Left renal cortex interstitium (tissue), 4 donors: ENCODE measurements at regions not wholly inside any gene's neighbourhood (a gene's known extent, or its start where the extent isn't known, plus 50 kb on each side); places are given as distances from the start of the nearest gene placed in this dataset.
"Not testable (repeated sequence)": the region's sequence is repeated elsewhere in the genome, so short reads cannot be mapped to it uniquely, and the experiment has no call there.

Source experiments
- DNase-seq, 4 donors: peaks; one replicate each; pipeline ENCODE4 v3.0.0-alpha.2; 2013; ENCODE audit warnings: low read depth in 4 of 4, low spot score in 2 of 4, missing footprints in 1 of 4

DNA sequence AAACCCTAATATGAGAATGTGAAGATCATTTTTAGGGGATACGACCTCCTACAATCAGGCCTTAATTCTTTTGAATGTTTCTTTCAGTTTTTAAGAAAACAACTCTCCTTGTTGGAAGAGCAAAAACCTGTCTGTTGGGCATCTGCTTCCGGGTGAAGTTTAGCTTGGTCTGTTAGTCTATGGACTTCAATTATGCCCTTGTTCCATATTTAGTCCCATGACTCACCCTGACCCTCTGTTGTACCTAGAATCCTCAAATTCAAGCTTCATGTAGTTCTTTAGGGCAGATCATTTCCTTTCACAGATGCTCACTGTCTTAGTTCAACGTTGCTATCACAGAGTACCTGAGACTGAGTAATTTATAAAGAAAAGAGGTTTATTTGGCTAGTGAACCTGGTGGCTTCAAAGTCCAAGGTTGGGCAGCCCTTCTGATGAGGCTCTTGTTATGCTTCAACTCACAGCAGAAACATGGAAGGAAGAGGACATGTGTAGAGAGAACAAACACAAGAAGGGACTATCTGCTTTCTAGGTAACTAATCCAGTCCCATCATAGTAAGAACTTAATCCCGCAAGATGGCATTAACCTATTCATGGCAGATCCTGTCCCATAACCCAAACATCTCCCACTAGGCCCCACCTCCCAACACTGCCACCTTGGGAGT is 82.5 kb upstream of the SERPINE2 start:
- no peak for DNase-seq

DNA sequence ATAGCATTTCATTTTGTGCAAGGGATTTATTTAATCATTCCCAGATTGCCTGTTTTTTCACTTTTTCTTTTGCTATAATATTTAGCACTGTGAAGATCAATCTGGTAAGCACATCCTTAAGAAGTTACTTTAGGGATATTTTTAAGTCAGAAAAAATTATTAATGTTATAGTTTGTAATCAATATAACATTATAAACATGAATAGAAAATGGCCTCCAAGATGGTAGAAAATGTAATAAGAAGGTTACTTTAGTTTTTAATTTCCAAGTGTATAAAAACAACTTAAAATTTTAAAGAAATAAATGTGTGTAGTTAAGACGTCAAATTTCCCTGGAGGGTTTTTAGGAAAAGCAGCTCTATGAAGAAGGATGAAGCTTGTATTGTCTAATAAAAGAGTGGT is 81.9 kb upstream of the SERPINE2 start:
- no peak for DNase-seq

DNA sequence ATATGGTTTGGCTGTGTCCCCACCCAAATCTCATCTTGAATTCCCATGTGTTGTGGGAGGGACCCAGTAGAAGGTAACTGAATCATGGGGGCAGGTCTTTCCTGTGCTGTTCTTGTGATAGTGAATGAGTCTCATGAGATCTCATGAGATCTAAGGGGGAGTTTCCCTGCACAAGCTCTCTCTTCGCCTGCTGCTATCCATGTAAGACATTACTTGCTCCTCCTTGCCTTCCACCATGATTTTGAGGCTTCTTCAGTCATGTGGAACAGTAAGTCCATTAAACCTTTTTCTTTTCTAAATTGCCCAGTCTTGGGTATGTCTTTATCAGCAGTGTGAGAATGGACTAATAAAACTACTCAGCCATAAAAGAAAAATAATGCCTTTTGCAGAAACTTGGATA is 80.8 kb upstream of the SERPINE2 start:
- not testable (repeated sequence) for DNase-seq

DNA sequence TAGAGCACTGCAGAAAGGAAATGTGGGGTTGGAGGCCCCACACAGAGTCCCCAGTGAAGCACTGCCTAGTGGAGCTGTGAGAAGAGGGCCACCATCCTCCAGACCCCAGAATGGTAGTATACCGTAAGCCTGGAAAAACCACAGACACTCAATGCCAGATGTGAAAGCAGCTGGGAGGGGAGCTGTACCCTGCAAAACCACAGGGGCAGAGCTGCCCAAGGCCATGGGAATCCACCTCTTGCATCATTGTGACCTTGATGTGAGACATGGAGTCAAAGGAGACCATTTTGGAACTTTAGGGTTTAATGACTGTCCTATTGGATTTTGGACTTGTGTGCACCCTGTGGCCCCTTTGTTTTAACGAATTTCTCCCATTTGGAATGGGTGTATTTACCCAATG is 75.3 kb upstream of the SERPINE2 start:
- DNase-seq = no peak

DNA sequence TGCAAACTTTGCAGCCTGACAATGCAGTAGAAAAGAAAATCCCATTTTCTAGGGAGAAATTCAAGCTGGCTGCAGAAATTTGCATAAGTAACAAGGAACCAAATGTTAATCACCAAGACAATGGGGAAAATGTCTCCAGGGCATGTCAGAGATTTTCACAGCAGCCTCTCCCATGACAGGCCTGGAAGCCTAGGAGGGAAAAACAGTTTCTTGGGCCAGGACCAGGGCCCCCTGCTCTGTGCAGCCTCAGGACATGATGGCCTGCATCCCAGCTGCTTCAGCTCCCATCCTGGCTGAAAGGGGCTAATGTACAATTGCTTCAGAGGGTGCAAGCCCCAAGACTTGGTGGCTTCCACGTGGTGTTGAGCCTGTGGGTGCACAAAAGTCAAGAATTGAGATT is 74.8 kb upstream of the SERPINE2 start:
- not testable (repeated sequence) for DNase-seq

DNA sequence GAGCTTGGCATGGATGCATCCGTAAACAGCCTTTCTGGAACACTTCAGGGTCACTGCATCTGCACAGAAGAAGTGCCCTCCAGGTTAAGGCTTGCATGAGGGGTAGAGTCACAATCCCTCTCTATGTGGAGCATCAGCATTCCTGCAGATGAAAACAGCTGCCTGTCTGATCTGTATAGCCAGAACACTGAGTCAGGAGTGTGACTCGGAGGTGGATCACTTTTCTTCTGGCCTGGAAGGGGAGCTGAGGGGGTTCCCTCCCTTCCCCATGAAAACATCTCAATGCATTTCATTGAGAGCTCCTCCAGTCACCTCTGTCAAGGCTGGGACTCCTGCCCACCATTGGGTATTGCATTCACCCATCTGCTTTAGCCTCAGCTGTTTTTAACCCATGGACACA is 72.5 kb upstream of the SERPINE2 start:
- no peak for DNase-seq

DNA sequence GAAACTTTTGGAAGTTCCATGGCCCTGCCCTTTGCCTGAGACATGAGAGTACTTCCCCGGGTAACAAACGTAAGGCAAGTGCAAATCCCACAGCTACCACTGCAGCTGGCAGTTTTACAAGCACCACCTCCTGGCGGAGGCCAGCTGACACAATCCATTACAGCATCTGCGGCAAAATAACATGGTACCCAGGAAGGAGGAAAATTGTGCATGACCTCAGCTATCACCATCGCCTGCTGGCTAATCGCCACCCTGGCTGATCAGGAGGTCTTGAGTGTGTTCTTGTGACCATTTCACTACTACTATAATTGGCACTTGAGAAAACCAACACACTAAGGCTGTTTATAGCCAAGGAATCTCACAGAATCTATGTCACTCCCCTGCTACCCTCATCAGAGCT is 71.7 kb upstream of the SERPINE2 start:
- no peak for DNase-seq

DNA sequence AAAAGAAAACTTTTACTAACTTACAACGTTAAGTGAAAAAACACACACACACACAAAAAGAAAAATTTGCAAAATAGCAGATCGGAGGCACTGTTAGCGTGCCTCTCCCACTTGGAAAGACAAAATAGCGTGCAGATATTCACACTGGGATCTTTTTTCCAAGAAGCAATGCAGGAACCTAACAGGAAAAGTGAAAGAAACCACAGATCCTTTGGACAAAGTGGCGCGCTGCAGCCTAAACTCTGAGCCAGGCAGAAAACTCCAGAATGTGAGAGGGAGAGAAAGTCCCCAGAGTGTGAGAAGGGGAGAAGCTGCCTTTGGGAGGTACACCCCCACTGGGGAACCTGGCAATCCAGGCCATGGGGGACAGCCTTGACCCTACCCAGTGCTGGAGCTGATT is 70.7 kb upstream of the SERPINE2 start:
- no peak for DNase-seq

DNA sequence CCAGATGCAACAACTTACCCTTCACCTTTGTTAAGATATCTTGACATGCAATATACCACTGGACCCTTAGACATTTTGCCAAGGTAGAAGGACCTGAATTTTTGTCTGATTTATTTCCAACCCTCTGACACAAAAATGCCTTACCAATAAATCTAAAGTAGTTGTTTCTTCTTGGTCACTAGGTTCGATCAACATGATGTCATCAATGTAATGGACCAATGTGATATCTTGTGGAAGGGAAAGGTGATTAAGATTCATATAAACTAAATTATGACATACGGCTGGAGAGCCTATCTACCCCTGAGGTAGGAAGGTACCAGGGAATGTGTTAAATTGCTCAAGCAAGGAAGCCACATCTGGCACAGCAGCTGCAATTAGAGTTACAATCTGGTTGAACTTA is 67.7 kb upstream of the SERPINE2 start:
- DNase-seq = no peak

DNA sequence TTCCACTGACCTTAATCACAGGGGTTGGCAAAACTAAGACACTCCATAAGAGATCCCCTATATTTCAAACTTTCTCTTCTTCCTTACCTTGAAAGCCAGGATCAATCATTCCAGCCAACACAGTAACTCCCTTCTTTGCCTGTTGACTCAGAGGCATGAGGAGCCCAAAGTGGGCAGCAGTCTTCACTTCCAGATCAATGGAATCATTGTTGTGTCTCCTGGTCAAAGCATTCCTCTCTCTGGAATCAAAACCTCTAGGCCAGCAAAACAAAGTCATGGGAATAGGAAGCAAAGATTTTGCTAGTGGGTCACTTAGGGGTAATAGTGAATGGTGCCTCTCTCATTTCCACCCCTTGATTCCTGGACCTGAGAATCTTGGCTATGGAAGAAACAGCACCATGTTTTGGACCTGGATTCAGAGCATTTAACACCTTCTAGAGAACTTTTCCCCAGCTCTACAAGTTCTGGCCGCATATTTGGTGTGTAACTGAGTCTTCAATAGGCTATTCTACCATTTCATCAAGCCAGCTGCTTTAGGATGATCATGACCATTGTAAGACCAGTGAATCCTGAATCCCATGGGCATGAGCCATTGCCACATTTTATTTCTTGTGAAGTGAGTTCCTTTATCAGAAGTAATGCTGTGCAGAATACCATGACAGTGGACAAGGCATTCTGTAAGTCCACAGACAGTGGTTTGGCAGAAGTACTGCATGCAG is 65.7 kb upstream of the SERPINE2 start:
- DNase-seq = no peak

DNA sequence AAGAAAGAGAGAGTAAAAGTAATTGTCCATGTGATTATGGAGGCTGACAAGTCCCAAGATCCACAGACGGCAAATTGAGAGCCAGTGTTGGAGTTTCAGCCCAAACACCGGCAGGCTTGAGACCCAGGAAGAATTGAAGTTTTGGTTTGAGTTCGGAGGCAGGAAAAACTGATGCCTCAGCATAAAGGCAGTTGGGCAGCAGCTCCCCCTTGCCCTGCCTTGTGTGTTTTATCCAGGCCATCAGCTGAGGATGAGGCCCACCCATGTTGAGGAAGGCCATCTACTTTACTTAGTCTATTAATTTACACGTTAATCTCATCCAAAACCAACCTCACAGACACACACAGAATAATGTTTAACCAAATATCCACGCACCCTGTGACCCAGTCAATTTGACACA is 64.6 kb upstream of the SERPINE2 start:
- no peak for DNase-seq

DNA sequence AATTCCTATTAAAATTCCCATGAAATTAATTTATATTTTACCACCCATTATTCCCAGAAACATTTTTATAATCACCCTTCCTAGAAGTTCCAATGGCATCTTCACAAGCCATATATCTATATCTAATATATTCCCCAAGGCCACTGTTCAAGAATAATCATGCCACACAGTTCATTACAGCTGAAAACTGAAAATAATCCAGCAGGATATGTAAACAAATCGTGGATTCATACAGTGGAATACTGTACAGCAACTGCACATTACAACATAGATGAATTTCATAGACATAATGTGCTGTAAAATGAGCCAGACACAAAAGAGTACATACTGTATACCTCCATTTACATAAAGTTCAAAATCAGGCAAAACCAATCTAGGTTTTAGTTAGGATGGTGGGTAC is 63.9 kb upstream of the SERPINE2 start:
- no peak for DNase-seq

DNA sequence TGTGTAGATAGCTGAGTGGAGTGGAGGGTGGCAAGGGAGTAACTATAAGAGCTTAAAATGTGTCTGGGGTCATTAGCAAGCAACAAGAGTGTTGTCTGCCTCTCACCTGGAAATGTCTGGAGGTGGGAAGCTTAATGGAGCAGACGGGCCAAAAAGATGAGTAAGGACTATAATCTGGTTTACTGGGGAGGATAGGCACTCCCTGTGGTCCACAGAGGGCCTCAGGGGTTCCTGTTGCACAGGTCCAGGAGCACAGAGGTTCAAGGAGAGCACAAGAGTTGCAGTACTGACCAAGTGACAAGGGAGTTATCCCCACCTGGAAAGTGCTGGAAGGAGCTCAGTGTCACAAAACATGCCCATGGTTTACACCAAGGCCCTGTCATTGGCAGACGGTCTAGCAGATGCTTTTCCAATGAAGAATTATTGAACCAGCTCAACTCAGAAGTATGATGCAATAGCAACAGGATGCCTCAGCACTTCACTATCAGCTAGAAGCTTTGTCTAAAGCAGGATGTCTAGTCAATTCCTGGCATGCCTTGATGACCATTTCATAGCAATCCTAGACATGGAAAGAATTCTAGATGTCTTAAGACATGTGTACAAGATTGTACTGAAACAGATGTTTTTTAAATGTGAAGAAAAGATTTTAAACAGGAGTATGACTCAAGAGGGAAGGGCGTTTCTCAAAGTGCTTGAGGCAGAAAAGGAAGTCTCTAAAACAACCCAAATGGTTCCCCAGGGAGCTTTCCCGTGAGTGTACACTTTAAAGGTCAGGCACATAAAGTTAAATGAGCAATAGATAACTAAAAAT is 62.9 kb upstream of the SERPINE2 start:
- DNase-seq = no peak

DNA sequence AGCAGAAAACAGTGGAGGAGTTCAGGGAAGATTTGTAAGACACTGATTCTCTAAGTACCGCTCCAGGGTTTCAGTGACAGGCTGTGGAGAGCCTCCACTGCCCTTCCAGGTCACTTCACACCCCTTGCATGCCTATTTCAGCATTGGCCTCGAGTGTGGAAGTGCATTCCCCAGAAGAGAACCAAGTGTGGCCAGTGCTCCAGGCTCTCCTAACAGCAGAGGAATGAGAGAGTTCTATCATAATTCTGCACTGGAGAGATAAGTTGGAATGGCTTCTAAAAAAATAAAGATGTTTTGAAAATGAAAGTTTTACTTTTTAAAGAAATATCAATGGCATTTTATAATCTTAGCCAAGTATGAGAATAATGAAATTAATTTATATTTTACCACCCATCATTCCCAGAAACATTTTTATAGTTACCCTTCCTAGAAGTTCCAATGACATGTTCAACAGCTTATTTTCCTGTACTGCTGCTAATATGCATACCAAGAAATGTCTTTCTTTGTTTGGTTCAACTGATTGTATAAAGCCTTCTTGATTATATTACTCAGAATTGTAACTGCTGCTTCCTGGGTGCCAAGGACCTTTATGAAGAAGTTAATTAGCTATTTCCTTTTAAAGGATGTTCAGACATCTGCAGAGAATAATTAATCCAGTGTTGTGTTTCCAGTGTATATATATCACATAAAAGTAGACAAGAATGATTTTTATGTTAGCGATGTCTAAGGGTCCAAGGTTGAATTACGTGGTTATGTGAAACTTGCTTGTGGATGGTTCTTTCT is 61.0 kb upstream of the SERPINE2 start:
- DNase-seq = no peak

DNA sequence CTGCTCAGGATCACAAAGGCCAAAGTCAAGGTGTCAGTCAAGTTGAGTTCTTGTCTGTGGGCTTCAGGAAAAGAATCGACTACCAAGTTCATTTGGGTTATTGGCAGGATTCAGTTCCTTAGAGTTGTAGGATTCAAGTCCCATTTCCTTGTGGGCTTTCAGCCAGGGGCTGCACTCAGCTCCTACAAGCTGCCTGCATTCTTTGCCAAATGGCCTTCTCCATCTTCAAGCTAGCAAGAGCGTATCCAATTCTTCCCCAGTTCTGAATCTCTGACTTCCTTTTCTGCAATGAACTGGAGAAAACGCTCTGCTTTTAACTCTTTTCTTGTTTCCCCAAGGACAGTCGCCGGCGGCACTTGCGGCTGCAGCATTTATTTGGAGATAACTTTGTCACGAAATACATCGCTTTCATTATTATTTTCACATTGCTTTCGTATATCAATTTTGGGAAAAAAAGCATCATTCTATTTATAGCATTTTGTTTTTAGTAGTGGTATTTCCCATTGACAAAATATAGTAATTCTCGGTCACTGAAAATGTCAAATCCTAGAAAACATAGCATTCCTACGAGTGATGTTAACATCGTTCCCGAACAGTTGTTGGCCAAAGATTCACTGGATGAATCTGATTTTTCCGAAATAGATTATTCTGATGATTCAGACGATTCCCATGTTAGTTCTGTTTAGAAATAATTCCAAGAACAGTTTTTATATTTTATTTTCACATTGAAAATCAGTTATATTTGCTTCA is 59.6 kb upstream of the SERPINE2 start:
- DNase-seq = no peak

DNA sequence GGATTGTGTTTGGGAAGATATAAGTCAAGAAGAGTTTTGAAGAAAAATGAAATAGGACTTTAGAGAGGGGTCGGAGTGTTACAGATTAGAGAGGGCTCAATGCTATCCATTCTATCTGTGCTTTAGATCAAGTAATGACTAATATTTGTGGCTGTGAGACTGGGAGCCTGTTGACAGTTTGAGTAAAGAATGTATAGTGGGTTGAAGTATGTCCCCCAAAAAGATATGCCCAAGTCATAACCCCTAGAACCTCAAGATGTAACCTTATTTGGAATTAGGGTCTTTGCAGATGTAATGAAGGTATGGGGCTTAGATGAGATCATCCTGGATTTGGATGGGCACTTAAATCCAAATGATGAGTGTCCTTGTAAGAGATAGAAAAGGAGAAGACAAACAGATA is 55.3 kb upstream of the SERPINE2 start:
- DNase-seq = no peak

DNA sequence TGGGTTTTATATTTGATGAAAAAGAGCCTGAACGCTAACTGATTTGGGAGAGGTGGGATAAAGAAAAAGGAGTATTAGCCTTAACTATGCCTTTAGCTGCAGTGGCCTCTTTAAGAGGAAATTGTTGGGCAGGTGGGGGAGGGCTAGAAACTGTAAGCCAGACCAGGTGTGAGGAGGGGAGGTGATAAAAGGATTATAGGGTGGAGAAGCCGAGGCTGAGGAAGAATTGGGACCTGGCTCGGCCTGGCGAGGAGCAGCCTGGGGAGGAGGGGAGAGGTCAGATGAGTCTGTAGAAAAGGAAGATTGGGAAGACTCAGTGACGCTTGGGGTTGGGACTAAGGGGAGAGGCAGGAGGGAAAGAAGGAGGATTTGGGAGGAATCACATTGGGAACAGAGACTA is 52.6 kb upstream of the SERPINE2 start:
- DNase-seq = not testable (repeated sequence)

DNA sequence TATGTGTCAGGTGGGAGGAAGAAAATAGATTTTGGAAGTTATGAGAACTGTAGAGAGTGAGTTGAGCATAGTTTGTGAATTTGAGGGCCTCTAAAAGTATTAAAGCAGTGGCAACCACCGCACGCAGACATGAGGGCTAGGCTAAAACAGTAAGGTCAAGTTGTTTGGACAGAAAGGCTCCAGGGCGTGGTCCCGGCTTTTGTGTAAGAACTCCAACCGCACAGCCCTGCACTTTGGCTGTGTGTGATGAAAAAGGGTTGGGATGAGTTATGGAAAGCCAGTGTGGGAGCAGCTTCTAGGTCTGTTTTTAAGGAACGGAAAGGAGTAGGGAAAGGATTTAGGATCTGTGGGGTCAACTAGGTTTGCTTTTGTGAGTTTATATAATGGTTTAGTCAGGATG is 50.5 kb upstream of the SERPINE2 start:
- DNase-seq = not testable (repeated sequence)
